ENCODE measurements at regions not wholly inside any gene's neighbourhood (a gene's known extent, or its start where the extent isn't known, plus 50 kb on each side); places are given as distances from the start of the nearest gene placed in this dataset.

DNA sequence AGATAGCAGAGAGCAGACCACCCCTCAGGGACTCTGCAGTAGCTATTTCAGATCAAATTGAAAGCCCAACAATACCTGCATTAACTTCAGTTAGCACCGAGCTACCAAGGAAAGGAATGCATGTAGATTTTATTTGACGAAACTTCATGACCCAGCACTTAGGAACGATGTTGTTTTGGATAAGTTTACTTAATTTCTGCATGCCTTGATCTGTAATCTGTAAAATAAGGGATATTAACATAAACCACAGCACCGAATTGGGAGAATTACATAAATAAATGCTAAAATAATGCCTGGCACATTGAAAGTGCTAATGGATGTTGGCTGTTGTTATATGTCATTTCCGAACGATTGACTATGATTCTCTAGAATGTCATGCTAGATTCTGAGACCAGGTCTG is 435.8 kb upstream of the CLINT1 start (continued):
- TF ChIP-seq, protein P1, sequence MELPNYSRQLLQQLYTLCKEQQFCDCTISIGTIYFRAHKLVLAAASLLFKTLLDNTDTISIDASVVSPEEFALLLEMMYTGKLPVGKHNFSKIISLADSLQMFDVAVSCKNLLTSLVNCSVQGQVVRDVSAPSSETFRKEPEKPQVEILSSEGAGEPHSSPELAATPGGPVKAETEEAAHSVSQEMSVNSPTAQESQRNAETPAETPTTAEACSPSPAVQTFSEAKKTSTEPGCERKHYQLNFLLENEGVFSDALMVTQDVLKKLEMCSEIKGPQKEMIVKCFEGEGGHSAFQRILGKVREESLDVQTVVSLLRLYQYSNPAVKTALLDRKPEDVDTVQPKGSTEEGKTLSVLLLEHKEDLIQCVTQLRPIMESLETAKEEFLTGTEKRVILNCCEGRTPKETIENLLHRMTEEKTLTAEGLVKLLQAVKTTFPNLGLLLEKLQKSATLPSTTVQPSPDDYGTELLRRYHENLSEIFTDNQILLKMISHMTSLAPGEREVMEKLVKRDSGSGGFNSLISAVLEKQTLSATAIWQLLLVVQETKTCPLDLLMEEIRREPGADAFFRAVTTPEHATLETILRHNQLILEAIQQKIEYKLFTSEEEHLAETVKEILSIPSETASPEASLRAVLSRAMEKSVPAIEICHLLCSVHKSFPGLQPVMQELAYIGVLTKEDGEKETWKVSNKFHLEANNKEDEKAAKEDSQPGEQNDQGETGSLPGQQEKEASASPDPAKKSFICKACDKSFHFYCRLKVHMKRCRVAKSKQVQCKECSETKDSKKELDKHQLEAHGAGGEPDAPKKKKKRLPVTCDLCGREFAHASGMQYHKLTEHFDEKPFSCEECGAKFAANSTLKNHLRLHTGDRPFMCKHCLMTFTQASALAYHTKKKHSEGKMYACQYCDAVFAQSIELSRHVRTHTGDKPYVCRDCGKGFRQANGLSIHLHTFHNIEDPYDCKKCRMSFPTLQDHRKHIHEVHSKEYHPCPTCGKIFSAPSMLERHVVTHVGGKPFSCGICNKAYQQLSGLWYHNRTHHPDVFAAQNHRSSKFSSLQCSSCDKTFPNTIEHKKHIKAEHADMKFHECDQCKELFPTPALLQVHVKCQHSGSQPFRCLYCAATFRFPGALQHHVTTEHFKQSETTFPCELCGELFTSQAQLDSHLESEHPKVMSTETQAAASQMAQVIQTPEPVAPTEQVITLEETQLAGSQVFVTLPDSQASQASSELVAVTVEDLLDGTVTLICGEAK (IDR thresholded peaks at IDR 0.05) = no peak
- TF ChIP-seq, protein P1 (CRISPR knock-in tag; IDR thresholded peaks at IDR 0.05) = no peak
- no peak for TF ChIP-seq ARID2 (CRISPR knock-in tag; IDR thresholded peaks at IDR 0.05; ENCODE audit: borderline replicate concordance)
- no peak for TF ChIP-seq RBM39 (IDR thresholded peaks at IDR 0.05; ENCODE audit: low read depth, low read length, poor library complexity, severe bottlenecking)
- no peak for TF ChIP-seq ZNF260 (CRISPR knock-in tag; IDR thresholded peaks at IDR 0.05; ENCODE audit: borderline replicate concordance, low read depth)
- no peak for TF ChIP-seq ZNF792 (CRISPR knock-in tag; IDR thresholded peaks at IDR 0.05)
- TF ChIP-seq GZF1 (CRISPR knock-in tag; IDR thresholded peaks at IDR 0.05) = no peak
- no peak for TF ChIP-seq ZSCAN31 (CRISPR knock-in tag; IDR thresholded peaks at IDR 0.05; ENCODE audit: low read depth)
- TF ChIP-seq ZNF101 (CRISPR knock-in tag; IDR thresholded peaks at IDR 0.05; ENCODE audit: borderline replicate concordance, low read depth) = no peak
